Cardiac septum (tissue), 1 donor: ENCODE measurements at regions not wholly inside any gene's neighbourhood (a gene's known extent, or its start where the extent isn't known, plus 50 kb on each side); places are given as distances from the start of the nearest gene placed in this dataset.

ENCODE experiments used
- DNase-seq: peaks from one replicate; pipeline ENCODE4 v3.0.0-alpha.2; 2020; ENCODE audit warnings: low spot score
- intact Hi-C: fragments of 100-400 bp; cut with DNase I; formaldehyde crosslinking; loops from one replicate; pipeline ENCODE4 v1.14.0; 2022
- donor health status: DM: no; HTN: no; CAD: no.

- intact Hi-C loops: no loop called here
Measured at GRCh38 chr3:3745693-3746092, 53.5 kb upstream of the LRRN1 start.

DNA sequence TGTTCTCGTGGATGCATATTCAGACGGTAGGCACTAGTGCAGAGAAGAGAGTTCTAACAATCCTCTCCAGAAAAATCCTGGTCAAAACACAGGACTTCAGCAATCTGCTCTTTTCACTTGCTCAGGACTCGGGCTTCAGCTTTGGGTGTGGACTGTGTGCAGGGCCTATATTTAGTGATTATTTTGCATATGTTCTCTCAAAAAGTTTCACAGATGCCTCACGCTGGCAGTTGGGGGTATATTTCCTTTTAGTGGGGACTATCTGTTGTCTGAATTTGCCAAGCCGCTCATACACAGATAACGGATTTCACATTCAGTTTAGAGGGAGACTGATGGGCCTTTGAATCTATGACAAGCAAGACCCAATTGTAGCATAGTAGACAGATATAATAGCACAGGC lies 54.4 kb upstream of the LRRN1 start:
- no peak for DNase-seq
- intact Hi-C loops: no loop called here

More at GRCh38 chr3:3745693-3746092, 53.5 kb upstream of the LRRN1 start:
- no peak for DNase-seq

GRCh38 chr3:3743754-3744153 lies 55.5 kb upstream of the LRRN1 start:
- intact Hi-C loops: no loop called here

GRCh38 chr3:3740061-3740460 lies 59.2 kb upstream of the LRRN1 start:
- intact Hi-C loops: no loop called here
- no peak for DNase-seq

More at GRCh38 chr3:3743754-3744153, 55.5 kb upstream of the LRRN1 start:
- no peak for DNase-seq

DNA sequence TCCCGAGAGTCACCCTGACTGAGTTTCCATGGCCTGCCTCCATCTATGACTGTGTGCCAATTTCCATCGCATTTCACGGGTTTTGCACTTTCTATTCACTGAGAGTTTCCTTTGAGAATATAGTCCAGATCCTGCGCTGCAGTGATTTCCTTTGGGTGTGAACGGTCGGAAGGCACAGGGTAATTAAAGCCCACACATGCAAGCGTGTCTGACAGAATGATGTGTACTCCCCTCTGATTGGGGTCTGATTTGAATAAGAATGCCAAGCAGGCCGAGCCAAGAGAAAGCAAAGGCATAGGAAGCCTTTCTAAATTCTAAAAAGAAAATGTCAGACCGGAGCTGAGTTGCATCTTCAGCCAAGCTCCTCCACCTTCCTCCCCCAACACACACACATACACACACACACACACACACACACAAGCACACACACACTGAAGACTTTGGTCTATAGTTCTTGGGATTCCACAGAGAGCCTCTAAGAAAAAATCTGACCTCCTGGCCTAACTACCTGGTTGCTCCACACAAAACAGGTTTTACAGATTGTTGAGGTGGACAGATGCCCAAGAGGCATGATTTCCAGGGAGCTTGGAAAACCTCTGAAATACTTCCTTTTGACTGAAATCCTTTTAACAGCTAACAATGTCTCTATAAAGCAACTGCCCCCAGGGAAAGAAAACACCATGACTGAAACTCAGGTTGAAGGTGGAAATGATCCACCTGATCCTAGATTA lies 59.7 kb upstream of the LRRN1 start:
- intact Hi-C loops: no loop called here
- DNase-seq: no peak

DNA sequence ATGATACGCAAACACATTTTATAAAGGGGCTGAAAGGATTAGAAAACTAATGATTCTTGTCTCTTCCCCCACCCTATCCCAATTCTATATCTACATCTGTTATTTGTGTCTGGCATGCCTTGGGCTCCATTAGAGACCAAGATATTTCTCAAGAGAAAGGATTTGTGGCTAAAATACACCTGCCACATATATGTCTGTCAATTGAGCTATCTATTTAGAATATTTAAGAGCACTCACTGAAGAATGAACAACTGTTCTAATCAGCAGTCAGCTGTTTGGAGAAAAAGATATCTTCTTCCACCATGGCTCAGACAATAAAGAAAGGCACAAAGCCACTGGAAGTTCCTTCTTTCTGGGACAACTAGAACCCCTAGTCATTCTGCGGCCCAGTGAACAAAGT lies 61.7 kb upstream of the LRRN1 start:
- intact Hi-C loops: no loop called here
- DNase-seq: no peak

DNA sequence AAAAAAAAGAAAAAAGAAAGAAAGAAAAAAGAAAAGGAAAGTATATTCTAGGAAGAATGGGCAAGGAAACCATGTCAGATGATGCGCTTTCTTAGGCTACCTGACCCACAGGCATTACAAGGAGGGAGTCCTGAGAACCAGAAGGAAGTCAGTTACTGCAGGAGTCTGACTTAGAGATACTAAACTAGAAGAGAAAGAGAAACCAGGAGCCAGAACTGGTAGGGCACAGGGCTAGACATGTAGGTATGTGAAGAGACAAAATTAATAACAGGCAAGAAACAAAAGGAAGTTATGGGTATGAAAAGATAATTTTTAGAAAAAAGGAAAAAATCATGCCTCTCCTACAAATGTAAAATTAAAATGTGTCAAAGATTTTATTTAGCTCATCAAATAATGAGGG lies 63.3 kb upstream of the LRRN1 start:
- DNase-seq: no peak
- intact Hi-C loops: no loop called here

DNA sequence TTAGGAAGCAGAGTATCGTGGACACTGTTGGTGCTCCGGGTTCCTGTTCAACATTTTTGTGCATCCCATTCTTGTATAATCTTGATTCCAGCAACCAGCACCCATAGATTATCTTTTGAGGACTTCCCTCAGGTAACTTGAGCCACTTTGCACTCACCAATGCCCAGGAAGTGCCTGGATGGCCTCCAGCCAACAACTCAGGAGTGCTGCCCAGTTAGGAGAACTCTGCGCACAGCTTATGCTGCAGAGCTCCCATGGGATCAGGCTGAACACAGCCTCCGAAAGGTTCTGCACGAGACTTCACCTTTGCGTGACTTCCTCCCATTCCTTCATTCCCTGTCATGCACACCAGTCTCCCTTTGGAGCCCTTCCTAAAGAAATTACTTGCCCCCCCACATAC lies 64.3 kb upstream of the LRRN1 start:
- intact Hi-C loops: no loop called here
- DNase-seq: no peak

DNA sequence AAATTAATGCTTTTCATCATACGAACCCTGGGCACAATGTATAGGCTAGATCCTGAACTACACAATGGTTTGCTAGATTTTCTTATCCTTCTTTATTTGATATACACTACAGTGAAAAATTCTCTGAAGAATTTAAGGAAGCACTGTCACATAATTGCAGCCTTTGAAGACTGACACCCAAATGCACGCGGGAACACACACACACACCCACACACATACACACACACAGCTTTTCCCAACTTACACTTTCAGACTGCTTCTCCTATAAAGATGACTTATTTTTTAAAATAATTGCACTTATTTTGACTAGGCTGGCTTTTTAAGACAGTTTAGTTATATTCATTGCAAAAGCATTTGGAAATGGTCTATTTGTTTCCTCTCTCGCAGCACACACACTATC lies 70.0 kb upstream of the LRRN1 start:
- intact Hi-C loops: no loop called here
- no peak for DNase-seq

- intact Hi-C loops: no loop called here
- DNase-seq: no peak
Measured at GRCh38 chr3:3726549-3726948, 72.7 kb upstream of the LRRN1 start.

DNA sequence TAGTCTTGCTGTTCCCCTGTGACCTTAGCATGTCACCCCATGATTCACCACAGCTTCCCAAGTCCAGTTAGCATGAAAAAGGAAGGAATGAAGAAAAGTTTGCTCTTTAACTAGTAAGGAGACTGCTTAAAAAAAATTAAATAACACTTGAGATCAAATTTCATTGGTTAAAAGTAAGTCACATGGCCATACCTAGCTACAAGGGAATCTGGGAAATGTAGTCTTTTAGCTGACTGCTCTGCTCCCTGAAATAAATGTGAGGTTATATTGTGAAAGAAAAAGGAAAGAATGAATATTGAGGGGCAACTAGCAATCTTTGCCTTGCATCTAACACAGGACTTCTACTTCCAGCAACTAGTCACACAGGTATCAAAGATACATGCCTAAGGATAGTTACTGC lies 84.7 kb upstream of the LRRN1 start:
- intact Hi-C loops: no loop called here
- no peak for DNase-seq

GRCh38 chr3:3712971-3713370 lies 86.3 kb upstream of the LRRN1 start:
- intact Hi-C loops: no loop called here
- DNase-seq: no peak

DNA sequence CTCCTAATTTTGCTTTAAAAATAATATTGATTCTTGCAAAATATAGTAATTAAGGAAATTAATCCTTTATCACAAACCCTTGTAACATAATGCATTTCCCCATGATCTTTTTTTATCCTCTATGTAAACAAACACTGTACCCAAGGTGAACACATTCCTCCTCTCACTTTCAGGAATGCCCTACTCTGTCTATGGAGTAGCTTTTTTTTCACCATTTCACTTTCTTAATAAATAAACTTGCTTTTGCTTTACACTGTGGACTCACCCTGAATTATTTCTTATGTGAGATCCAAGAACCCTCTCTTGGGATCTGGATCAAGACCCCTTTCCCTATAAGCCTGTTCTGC lies 90.5 kb upstream of the LRRN1 start:
- intact Hi-C loops: no loop called here
- no peak for DNase-seq

GRCh38 chr3:3707858-3708768 lies 91.1 kb upstream of the LRRN1 start:
- intact Hi-C loops: no loop called here

DNA sequence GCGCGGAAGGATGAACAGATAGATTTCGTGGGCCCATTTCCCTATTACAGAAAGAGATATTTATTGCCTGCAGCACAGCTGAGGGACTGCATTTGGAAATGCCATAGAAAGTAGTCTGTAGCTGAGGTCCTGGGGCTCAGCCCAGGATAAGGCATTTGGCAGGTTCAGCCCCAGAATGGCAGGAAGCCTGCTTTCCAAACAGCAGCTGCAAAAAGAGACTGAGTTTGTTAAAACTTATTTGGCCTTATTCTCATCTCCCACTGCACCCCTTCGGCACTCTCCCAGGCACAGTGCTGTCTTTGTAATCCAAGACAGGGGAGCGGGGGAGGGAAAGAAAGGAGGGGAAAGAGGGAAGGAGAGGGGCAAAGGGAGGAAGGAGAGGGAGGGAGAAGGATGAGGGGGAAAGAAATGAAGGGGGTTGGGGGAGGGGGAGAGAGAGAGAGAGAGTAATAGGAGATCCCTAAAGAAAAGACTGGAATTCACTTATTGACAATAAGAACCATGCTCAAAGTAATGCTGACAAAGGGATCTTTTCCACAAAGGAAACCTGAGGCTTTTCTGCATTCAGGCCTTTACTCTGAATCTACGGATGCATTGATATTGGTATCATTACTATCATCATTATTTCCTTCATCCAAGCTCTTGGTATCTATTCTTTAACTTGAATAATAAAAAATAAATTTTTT lies 94.0 kb upstream of the LRRN1 start:
- no peak for DNase-seq
- intact Hi-C loops: no loop called here

More at GRCh38 chr3:3707858-3708768, 91.1 kb upstream of the LRRN1 start:
- DNase-seq: no peak

DNA sequence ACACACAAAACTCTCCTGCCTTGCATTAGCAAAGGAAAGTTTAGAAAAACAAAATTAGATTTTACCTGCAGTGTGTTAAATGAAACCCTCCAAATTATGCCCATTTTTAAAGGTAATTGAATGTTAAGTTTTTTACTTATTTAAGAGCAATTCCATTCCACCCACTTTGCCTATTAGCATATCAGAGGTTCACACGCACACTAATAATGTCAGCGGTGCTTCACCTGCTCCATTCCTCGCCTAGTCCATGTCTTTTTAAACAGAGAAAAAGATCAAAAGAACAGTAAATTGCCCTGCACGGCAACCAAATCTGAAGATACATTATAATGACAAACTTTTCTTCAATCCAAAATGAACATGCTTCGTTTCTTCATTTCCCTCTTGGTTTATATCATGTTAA lies 97.3 kb upstream of the LRRN1 start:
- DNase-seq: no peak
- intact Hi-C loops: no loop called here

DNA sequence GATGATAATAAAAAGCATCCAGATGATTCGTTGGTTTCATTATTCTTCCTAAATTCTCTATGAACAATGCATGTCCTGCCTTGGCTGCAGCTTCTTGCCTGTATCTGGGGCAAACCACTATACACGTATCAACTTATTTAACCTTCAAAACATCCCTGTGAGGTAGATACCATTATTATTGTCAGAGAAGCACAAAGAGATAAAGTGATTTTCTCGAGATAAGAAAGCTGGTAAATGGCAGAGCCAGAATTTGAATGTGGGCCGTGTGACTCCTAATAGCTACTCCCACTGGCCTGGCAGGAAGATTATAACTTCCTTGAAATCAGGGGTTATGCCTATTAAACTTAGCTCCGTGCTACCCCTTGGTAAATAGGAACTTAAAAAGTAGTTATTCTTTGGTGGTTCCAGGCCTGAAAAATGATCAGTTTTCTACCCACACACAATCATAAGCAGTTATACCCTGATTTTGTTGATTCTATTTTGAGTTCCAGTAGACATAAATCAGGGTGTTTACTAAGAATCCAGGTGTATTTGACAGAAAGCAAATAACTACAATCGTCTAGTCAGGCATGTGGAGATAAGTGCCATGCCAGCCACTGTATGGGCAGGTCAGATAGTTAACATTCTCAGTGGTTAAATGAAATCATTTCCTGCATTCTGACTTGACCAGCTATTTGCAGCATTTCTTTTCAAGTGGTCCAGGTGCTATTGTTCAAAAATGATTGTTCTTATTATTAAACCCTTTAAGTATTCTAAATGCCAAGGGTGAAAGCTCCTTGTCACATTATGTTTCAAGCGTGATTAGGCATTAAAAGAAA lies 99.2 kb upstream of the LRRN1 start:
- DNase-seq: no peak
- intact Hi-C loops: no loop called here

DNA sequence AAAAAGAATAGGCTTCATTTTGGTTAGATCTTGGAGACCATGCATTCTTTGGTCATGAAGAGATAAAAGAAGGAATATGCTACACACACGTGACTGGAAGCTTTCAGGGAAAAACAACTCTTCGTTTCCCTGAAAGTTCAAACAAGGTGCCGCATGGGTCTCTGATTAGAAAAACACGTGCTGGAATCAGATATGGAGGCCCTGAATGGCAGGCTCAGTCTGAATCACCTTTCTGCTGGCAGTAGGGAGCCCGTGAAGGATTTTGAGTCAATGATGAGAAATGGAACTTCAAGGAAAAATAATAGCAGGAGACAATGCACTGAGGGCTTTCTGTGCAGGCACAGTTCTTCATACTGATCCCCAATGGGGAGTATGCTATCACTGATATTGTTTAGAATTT lies 99.8 kb upstream of the LRRN1 start:
- no peak for DNase-seq
- intact Hi-C loops: no loop called here

GRCh38 chr3:3696345-3696744 lies 102.9 kb upstream of the LRRN1 start:
- no peak for DNase-seq
- intact Hi-C loops: no loop called here

DNA sequence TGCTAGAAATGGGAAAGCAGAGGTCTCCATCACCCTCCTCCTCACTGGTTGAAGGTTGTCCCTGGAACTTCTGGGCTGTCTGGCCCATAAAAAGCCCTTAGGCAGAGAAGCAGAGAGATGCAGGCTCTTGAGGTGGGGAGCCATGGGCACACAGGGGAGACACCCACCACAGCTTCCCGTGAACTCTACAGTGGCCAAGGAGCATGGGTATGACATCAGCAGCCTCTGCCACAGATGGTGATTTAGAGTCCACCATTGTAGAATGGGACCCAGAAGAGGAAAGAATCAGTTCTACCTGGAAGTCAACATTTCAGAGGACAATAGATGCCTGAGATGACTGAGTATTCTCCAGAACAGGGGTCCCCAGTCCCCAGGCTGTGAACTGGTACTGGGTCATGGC lies 105.6 kb upstream of the LRRN1 start:
- intact Hi-C loops: no loop called here
- no peak for DNase-seq
